Progenitor cell of endocrine pancreas (in vitro differentiated cells): ENCODE measurements at regions not wholly inside any gene's neighbourhood (a gene's known extent, or its start where the extent isn't known, plus 50 kb on each side); places are given as distances from the start of the nearest gene placed in this dataset.

Source experiments
- DNase-seq: peaks from one replicate; pipeline ENCODE4 v3.0.0; 2021; ENCODE audit warnings: low spot score; ENCODE audit not compliant: unreplicated experiment
- H3K27ac Mint-ChIP-seq: 2 replicates; pipeline ENCODE4 v1.8.0; 2021; ENCODE audit warnings: mild to moderate bottlenecking, moderate library complexity, mixed read lengths
- H3K27me3 Mint-ChIP-seq: 2 replicates; pipeline ENCODE4 v1.8.0; 2021; ENCODE audit warnings: mixed read lengths
- H3K36me3 Mint-ChIP-seq: 2 replicates; pipeline ENCODE4 v1.8.0; 2022; ENCODE audit warnings: mixed read lengths; ENCODE audit not compliant: insufficient read depth
- H3K4me1 Mint-ChIP-seq: 2 replicates; pipeline ENCODE4 v1.8.0; 2021; ENCODE audit warnings: low read depth, mixed read lengths
- H3K4me3 Mint-ChIP-seq: 2 replicates; pipeline ENCODE4 v1.8.0; 2021; ENCODE audit warnings: low read depth, mild to moderate bottlenecking, moderate library complexity, mixed read lengths
- H3K9me3 Mint-ChIP-seq: 2 replicates; pipeline ENCODE4 v1.8.0; 2021; ENCODE audit warnings: low read depth, mixed read lengths
- TF ChIP-seq, protein P1 (sequence below): fragments of 200-600 bp; sonication (generic); IDR thresholded peaks from one replicate; pipeline ENCODE4 v1.5.0; 2021; ENCODE audit warnings: antibody characterized with exemption, mild to moderate bottlenecking; ENCODE audit not compliant: unreplicated experiment

DNA sequence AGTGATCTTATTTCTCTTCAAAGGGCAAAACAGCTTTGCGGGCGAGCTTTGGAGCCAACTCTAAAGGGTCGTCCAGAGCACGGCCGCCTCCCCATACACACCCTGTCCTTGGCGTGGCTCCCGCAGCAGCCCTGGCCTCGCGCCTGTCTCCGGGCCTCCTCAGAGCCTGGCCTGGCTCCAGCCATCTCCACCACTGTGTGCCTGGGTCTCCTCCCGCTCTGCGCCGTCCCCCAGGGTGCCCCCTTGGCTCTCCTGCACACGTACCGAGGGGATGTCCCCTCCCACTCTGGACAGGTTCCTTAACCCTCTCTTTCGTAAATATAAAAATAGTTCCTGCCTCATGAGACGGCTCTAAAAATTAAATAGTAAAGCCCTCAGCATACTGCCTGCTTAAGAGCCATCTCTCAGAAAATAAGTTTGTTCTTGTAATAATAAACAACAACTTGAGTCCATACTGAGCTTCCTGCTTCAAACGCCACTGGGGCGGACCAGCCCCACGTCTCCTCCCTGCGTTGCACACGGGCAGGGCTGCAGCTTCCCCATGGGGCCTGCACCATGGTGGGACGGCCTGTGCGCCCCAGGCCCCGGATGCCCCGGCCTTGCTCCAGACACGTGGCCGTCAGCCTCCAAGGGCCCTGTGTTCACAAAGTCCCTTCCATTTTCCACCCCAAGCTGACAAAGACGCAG, 226.2 kb downstream of the TTLL2 start:
- DNase-seq, result no peak
- Mint-ChIP-seq H3K9me3 (peaks cover 3% of the 10 kb centered on the region), H3K4me1 (no peaks in the 10 kb centered on the region), H3K27me3 (peaks cover 3% of the 10 kb centered on the region), H3K36me3 (no peaks in the 10 kb centered on the region), H3K27ac (no peak overlapping the region), H3K4me3 (no peak overlapping the region)
- TF ChIP-seq, protein P1, sequence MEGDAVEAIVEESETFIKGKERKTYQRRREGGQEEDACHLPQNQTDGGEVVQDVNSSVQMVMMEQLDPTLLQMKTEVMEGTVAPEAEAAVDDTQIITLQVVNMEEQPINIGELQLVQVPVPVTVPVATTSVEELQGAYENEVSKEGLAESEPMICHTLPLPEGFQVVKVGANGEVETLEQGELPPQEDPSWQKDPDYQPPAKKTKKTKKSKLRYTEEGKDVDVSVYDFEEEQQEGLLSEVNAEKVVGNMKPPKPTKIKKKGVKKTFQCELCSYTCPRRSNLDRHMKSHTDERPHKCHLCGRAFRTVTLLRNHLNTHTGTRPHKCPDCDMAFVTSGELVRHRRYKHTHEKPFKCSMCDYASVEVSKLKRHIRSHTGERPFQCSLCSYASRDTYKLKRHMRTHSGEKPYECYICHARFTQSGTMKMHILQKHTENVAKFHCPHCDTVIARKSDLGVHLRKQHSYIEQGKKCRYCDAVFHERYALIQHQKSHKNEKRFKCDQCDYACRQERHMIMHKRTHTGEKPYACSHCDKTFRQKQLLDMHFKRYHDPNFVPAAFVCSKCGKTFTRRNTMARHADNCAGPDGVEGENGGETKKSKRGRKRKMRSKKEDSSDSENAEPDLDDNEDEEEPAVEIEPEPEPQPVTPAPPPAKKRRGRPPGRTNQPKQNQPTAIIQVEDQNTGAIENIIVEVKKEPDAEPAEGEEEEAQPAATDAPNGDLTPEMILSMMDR, result no peak

DNA sequence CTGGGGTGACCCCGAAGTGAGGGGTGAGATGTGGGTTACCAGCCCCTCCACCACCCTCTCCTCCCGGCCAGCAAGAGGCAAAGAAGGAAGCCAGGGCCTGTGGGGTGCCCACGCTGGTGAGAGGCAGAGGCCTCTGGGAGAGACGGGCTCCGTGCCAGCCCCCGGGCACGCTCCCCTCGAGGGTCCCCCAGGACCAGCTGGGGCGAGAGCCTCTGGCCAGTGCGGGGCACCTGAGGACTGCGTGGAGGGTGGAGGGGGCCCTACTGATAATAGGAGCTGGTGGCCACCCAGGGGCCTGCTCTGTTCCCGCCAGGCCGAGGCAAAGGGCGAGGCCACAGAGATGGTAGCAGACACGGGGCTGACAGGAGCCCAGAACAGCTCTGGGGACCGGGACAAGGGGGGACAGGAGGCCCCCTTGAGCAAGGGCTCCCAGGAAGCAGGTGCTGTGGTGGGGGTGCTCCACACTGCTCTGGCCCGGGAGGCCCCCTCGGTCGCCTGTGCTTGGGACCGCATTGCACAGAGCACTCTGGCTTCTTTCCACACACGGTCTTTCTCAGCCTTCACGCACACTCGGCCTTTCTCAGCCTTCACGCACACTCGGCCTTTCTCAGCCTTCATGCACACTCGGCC, 226.9 kb downstream of the TTLL2 start:
- no peaks in the 10 kb centered on the region for H3K36me3 Mint-ChIP-seq
- no peak overlapping the region for H3K4me3 Mint-ChIP-seq
- H3K9me3 Mint-ChIP-seq, result peaks cover 7% of the 10 kb centered on the region
- no peak for DNase-seq
- no peak overlapping the region for H3K27ac Mint-ChIP-seq
- TF ChIP-seq, protein P1, result no peak
- H3K4me1 Mint-ChIP-seq, result no peaks in the 10 kb centered on the region
- H3K27me3 Mint-ChIP-seq, result peaks cover 3% of the 10 kb centered on the region

DNA sequence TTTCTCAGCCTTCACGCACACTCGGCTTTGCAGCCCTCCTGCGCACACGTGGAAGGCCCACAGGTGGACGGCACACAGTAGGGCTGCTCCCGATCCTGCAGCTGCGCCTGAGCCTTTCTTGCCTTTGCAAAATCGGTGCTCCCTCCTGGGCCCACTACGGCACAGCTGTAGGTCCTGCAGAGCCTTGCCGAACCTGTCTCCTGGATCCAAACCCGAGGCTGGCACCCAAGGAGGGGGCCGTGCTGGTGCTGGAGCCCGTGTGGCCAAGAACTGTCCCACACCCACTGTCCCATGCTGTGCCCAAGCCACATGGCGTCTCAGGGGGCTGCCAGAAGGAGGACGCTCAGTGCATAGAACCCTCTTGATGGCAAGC, 227.4 kb downstream of the TTLL2 start:
- no peak for DNase-seq
- Mint-ChIP-seq H3K27ac (no peak overlapping the region), H3K9me3 (peaks cover 10% of the 10 kb centered on the region), H3K4me3 (no peak overlapping the region), H3K36me3 (no peaks in the 10 kb centered on the region), H3K27me3 (peaks cover 3% of the 10 kb centered on the region), H3K4me1 (no peaks in the 10 kb centered on the region)
- TF ChIP-seq, protein P1, result no peak

DNA sequence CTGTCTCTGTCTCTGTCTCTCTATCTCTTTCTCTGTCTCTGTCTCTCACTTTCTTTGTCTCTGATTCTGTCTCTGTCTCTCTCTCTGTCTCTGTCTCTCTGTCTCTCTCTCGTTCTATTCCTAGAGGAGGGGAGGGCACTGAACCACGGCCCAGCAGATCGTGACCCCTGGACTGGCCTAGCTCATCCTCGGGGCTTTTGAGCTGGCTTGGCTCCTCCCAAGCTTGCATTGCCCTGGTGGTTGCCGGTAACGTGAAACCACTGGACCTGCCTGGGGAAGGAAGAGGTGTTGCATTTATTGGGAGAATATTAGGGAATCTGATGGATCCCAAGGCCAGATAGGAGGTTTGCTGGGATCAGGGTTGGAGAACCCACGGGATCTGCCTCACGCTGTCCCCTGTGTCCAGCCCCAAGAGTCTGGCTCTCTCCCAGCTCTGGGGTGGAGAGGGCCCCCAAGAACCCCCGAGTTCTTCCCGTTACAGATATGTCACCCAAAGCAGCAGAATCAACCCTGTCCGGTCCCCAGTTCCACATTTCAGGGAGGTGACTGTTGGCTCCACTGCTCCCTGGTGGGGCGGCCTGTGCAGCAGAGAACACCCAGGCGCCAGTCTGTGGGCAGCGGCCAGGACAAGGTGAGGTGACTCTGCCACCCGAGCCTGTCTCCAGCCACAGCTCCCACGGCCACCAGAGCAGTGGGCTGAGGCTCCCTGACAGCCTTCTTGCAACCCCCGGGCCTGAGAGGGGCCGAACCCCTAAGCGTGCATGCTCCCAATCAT, 228.3 kb downstream of the TTLL2 start:
- no peaks in the 10 kb centered on the region for H3K36me3 Mint-ChIP-seq
- DNase-seq, result no peak
- H3K4me3 Mint-ChIP-seq, result no peak overlapping the region
- peaks cover 3% of the 10 kb centered on the region for H3K27me3 Mint-ChIP-seq
- TF ChIP-seq, protein P1, result no peak
- H3K9me3 Mint-ChIP-seq, result peaks cover 10% of the 10 kb centered on the region
- H3K4me1 Mint-ChIP-seq, result no peaks in the 10 kb centered on the region
- H3K27ac Mint-ChIP-seq, result peak overlapping the region; percentile 59

DNA sequence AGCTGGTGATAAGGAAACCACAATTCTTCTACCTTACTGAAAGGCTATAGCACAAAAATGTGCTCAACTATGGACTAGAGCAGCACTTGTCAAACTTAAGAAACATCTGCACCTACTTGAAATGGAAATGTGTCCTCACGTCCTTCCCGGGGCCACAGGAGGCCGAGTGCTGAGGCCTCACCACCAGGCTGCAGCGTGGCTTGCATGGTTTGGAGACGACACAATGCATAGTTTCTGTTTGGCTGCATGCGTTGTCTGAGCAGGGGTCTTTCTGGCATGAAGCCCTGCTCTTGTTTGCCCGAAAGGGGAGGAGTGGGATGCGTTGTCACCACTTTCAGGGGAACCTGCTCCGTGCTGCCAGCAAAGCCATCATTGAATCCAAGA, 228.8 kb downstream of the TTLL2 start:
- peaks cover 10% of the 10 kb centered on the region for H3K9me3 Mint-ChIP-seq
- no peak for DNase-seq
- no peak overlapping the region for H3K4me3 Mint-ChIP-seq
- TF ChIP-seq, protein P1, result no peak
- H3K36me3 Mint-ChIP-seq, result no peaks in the 10 kb centered on the region
- H3K4me1 Mint-ChIP-seq, result peaks cover 4% of the 10 kb centered on the region
- H3K27ac Mint-ChIP-seq, result no peak overlapping the region
- H3K27me3 Mint-ChIP-seq, result peaks cover 3% of the 10 kb centered on the region
